HCT116 (cell line): ENCODE measurements at regions not wholly inside any gene's neighbourhood (a gene's known extent, or its start where the extent isn't known, plus 50 kb on each side); places are given as distances from the start of the nearest gene placed in this dataset.

ENCODE experiments used
- ATAC-seq: fragments of 200-7000 bp; cut with Tn5 transposase; 2 replicates; pipeline ENCODE4 v1.9.1; 2020; ENCODE audit warnings: mild to moderate bottlenecking, moderate library complexity
- BruUV-seq: library from RNA; stranded (reverse); fragments of 400-500 nt; replicated peaks from 2 replicates; lab custom pipeline; 2021; lab: Mats Ljungman, UMichigan
- CTCF ChIA-PET: fragments of 300-600 bp; sonication (Branson Sonifier 250); formaldehyde crosslinking; loops from one replicate; lab custom pipeline; 2021; ENCODE audit warnings: antibody characterized with exemption; lab: Charles Lee
- POLR2A ChIA-PET: fragments of 300-600, 350-600 bp; sonication (Branson Sonifier 250); formaldehyde crosslinking; loops from one replicate; lab custom pipeline; 2021; ENCODE audit warnings: antibody characterized with exemption; lab: Charles Lee
- RAD21 ChIA-PET, 2 experiments: fragments of 300-600 bp; sonication (Branson Sonifier 250); formaldehyde crosslinking; loops; one replicate each; lab custom pipeline; 2023; ENCODE audit warnings: low total read pairs in 2 of 2; ENCODE audit not compliant: uncharacterized antibody in 2 of 2, unreplicated experiment in 2 of 2, low non-redundant PET in 1 of 2; lab: Charles Lee
- DNase-seq: peaks from one replicate; pipeline ENCODE4 v3.0.0-alpha.2; 2010; ENCODE audit warnings: low read depth, low spot score
- H2AFZ ChIP-seq: fragments of 200-600 bp; shearing (Covaris generic), sonication (generic); 2 replicates; pipeline ENCODE4 v1.6.1; 2017; ENCODE audit warnings: low read depth, mixed run types, mixed read lengths, antibody characterized with exemption, low read length; ENCODE audit not compliant: poor library complexity, severe bottlenecking
- H3K27ac ChIP-seq: 2 replicates; pipeline ENCODE4 v1.5.1; 2012; ENCODE audit warnings: low read depth, low read length
- H3K27me3 ChIP-seq: fragments of 200-600 bp; sonication (generic); 2 replicates; pipeline ENCODE4 v1.6.1; 2016; ENCODE audit warnings: mixed run types, low read length, mixed read lengths; ENCODE audit not compliant: insufficient read depth
- H3K36me3 ChIP-seq, 2 experiments: fragments of 200-500 bp in 1 of 2; fragments of 200-600 bp in 1 of 2; sonication (Bioruptor generic) in 1 of 2; sonication (generic) in 1 of 2; 2 replicates each; pipeline versions ENCODE4 v1.5.1 to v1.6.1; 2014 to 2016; ENCODE audit warnings: low read length in 2 of 2, inconsistent platforms in 1 of 2, mixed read lengths in 1 of 2, mixed run types in 1 of 2; ENCODE audit not compliant: insufficient read depth in 2 of 2, control insufficient read depth in 1 of 2
- H3K4me1 ChIP-seq, 2 experiments: fragments of 200-600 bp in 1 of 2; sonication (generic) in 1 of 2; 2 replicates each; pipeline versions ENCODE4 v1.5.1 to v1.6.1; 2012 to 2017; ENCODE audit warnings: low read length in 2 of 2, inconsistent platforms in 1 of 2, mild to moderate bottlenecking in 1 of 2, mixed read lengths in 1 of 2, mixed run types in 1 of 2, moderate library complexity in 1 of 2; ENCODE audit not compliant: insufficient read depth in 2 of 2, control insufficient read depth in 1 of 2
- H3K4me2 ChIP-seq: fragments of 200-600 bp; sonication (generic); 2 replicates; pipeline ENCODE4 v1.6.1; 2017; ENCODE audit warnings: mixed run types, low read length, mixed read lengths
- H3K4me3 ChIP-seq, 2 experiments: fragments of 200-600 bp in 1 of 2; sonication (generic) in 1 of 2; replicated peaks in 1 of 2; 2 replicates each; pipeline ENCODE4 v1.5.1; 2011 to 2016; ENCODE audit warnings: low read length in 2 of 2, control low read depth in 1 of 2, low read depth in 1 of 2, mild to moderate bottlenecking in 1 of 2, mixed read lengths in 1 of 2, mixed run types in 1 of 2
- H3K79me2 ChIP-seq: fragments of 200-600 bp; sonication (generic); 2 replicates; pipeline ENCODE4 v1.6.1; 2017; ENCODE audit warnings: mild to moderate bottlenecking, mixed run types, low read length, moderate library complexity, mixed read lengths; ENCODE audit not compliant: insufficient read depth
- H3K9ac ChIP-seq: fragments of 200-600 bp; sonication (generic); 2 replicates; pipeline ENCODE4 v1.6.1; 2016; ENCODE audit warnings: low read length, mixed read lengths
- H3K9me2 ChIP-seq: fragments of 200-600 bp; sonication (generic), shearing (Covaris generic); 2 replicates; pipeline ENCODE4 v1.6.1; 2017; ENCODE audit warnings: mixed run types, mild to moderate bottlenecking, moderate library complexity; ENCODE audit not compliant: insufficient read depth
- H3K9me3 ChIP-seq, 2 experiments: fragments of 200-500 bp in 1 of 2; fragments of 200-600 bp in 1 of 2; sonication (Bioruptor generic) in 1 of 2; sonication (generic) in 1 of 2; 2 replicates each; pipeline ENCODE4 v1.6.1; 2014 to 2017; ENCODE audit warnings: low read length in 2 of 2, mixed read lengths in 2 of 2, inconsistent platforms in 1 of 2, low read depth in 1 of 2, mild to moderate bottlenecking in 1 of 2, mixed run types in 1 of 2, moderate library complexity in 1 of 2; ENCODE audit not compliant: control insufficient read depth in 1 of 2, insufficient read depth in 1 of 2
- H4K20me1 ChIP-seq: fragments of 200-600 bp; sonication (generic), shearing (Covaris generic); 2 replicates; pipeline ENCODE4 v1.6.1; 2017; ENCODE audit warnings: mixed run types, mild to moderate bottlenecking, moderate library complexity; ENCODE audit not compliant: insufficient read depth
- CBX3 ChIP-seq: IDR thresholded peaks from 2 replicates; pipeline ENCODE4 v1.6.1; 2012; ENCODE audit warnings: low read depth
- CEBPB ChIP-seq: IDR thresholded peaks from 2 replicates; pipeline ENCODE4 v1.6.1; 2012; ENCODE audit warnings: low read depth
- CTCF ChIP-seq, 3 experiments: fragments of 200-600 bp in 1 of 3; sonication (generic) in 1 of 3; IDR thresholded peaks in 2 of 3; conservative IDR thresholded peaks in 1 of 3; 2 replicates each; pipeline ENCODE4 v1.5.1; 2012 to 2017; ENCODE audit warnings: low read depth in 2 of 3, low read length in 2 of 3, antibody characterized with exemption in 1 of 3, borderline replicate concordance in 1 of 3, control low read depth in 1 of 3, mild to moderate bottlenecking in 1 of 3, mixed read lengths in 1 of 3, mixed run types in 1 of 3, moderate library complexity in 1 of 3; ENCODE audit not compliant: insufficient read depth in 1 of 3
- EGR1 ChIP-seq: IDR thresholded peaks from 2 replicates; pipeline ENCODE4 v1.6.1; 2012; ENCODE audit warnings: low read depth
- ELF1 ChIP-seq: IDR thresholded peaks from 2 replicates; pipeline ENCODE4 v1.6.1; 2012; ENCODE audit warnings: low read depth, borderline replicate concordance
- EZH2phosphoT487 ChIP-seq: fragments of 200-600 bp; IDR thresholded peaks from 2 replicates; pipeline ENCODE4 v1.6.1; 2018; ENCODE audit warnings: antibody characterized with exemption, borderline replicate concordance
- FOSL1 ChIP-seq: IDR thresholded peaks from 2 replicates; pipeline ENCODE4 v1.6.1; 2012; ENCODE audit warnings: low read depth
- JUND ChIP-seq: IDR thresholded peaks from 2 replicates; pipeline ENCODE4 v1.6.1; 2012
- POLR2A ChIP-seq: IDR thresholded peaks from 2 replicates; pipeline ENCODE4 v1.7.0; 2011; ENCODE audit warnings: borderline replicate concordance; ENCODE audit not compliant: insufficient read depth, insufficient read length; ENCODE audit errors: extremely low read depth
- POLR2AphosphoS5 ChIP-seq: IDR thresholded peaks from 2 replicates; pipeline ENCODE4 v1.6.1; 2011; ENCODE audit warnings: mild to moderate bottlenecking, low read depth, low read length, moderate library complexity
- RAD21 ChIP-seq: IDR thresholded peaks from 2 replicates; pipeline ENCODE4 v1.6.1; 2012; ENCODE audit warnings: low read depth, mild to moderate bottlenecking
- SP1 ChIP-seq: IDR thresholded peaks from 2 replicates; pipeline ENCODE4 v1.6.1; 2012; ENCODE audit warnings: low read depth
- SRF ChIP-seq: IDR thresholded peaks from 2 replicates; pipeline ENCODE4 v1.6.1; 2012; ENCODE audit warnings: low read depth
- TCF7L2 ChIP-seq: IDR thresholded peaks from 2 replicates; pipeline ENCODE4 v1.7.0; 2011; ENCODE audit warnings: borderline replicate concordance, inconsistent platforms; ENCODE audit not compliant: insufficient read depth, insufficient read length; ENCODE audit errors: extremely low read depth
- YY1 ChIP-seq: IDR thresholded peaks from 2 replicates; pipeline ENCODE4 v1.6.1; 2011; ENCODE audit warnings: low read length, low read depth, moderate library complexity, mild to moderate bottlenecking; ENCODE audit not compliant: insufficient replicate concordance; ENCODE audit errors: extremely low read depth
- ZBTB33 ChIP-seq: IDR thresholded peaks from 2 replicates; pipeline ENCODE4 v1.6.1; 2011; ENCODE audit warnings: mild to moderate bottlenecking, low read length, moderate library complexity; ENCODE audit not compliant: insufficient replicate concordance; ENCODE audit errors: extremely low read depth
- ZFX ChIP-seq: fragments of 450-650 bp; IDR thresholded peaks from 2 replicates; pipeline ENCODE4 v1.6.1; 2017
- ZNF274 ChIP-seq: fragments of 200-500 bp; sonication (Bioruptor generic); IDR thresholded peaks from 2 replicates; pipeline ENCODE4 v1.6.1; 2014; ENCODE audit warnings: mild to moderate bottlenecking, low read depth, low read length, inconsistent platforms
- intact Hi-C: fragments of 100-400 bp; cut with micrococcal nuclease; formaldehyde crosslinking; loops from 2 replicates; pipeline ENCODE4 v1.10.0; 2022
- TF ChIP-seq, protein P1 (sequence below): IDR thresholded peaks from 2 replicates; pipeline ENCODE4 v1.6.1; 2012; ENCODE audit warnings: low read depth
- TF ChIP-seq, protein P2 (sequence below): IDR thresholded peaks from 2 replicates; pipeline ENCODE4 v1.6.1; 2012

- ChIA-PET CTCF (no interaction called here), RAD21 (no interaction called here)
- no peak overlapping the region for H3K4me3 ChIP-seq
Observed at GRCh38 chr5:117801583-117801982, 1186.8 kb downstream of the DTWD2 start.

More at GRCh38 chr5:117801583-117801982, 1186.8 kb downstream of the DTWD2 start:
- BruUV-seq: no TSS peak
- POLR2A ChIA-PET: no interaction called here
- Histone ChIP-seq H3K79me2 (no peaks in the 10 kb centered on the region), H3K27ac (no peak overlapping the region), H3K4me1 (no peaks in the 10 kb centered on the region), H2AFZ (no peak overlapping the region), H3K9ac (no peak overlapping the region), H3K36me3 (no peaks in the 10 kb centered on the region), H3K9me3 (no peaks in the 10 kb centered on the region), H4K20me1 (no peaks in the 10 kb centered on the region), H3K4me2 (no peak overlapping the region), H3K27me3 (no peaks in the 10 kb centered on the region), H3K9me2 (no peaks in the 10 kb centered on the region)
- DNase-seq: no peak
- intact Hi-C loops: no loop called here
- TF ChIP-seq YY1 (no peak), RAD21 (no peak), EGR1 (no peak), CTCF (IDR thresholded peaks at IDR 0.05 in 2 of 3, conservative IDR thresholded peaks at IDR 0.05 in 1 of 3; ENCODE audit: borderline replicate concordance in 1 of 3, insufficient read depth in 1 of 3, low read depth in 2 of 3, low read length in 2 of 3) (no peak), JUND (no peak), ZNF274 (no peak), POLR2A (no peak), POLR2AphosphoS5 (no peak), CEBPB (no peak), SRF (no peak), SP1 (no peak), ELF1 (no peak), EZH2phosphoT487 (no peak), CBX3 (no peak), TCF7L2 (no peak), ZFX (no peak), FOSL1 (no peak), ZBTB33 (no peak)
- TF ChIP-seq, protein P1, sequence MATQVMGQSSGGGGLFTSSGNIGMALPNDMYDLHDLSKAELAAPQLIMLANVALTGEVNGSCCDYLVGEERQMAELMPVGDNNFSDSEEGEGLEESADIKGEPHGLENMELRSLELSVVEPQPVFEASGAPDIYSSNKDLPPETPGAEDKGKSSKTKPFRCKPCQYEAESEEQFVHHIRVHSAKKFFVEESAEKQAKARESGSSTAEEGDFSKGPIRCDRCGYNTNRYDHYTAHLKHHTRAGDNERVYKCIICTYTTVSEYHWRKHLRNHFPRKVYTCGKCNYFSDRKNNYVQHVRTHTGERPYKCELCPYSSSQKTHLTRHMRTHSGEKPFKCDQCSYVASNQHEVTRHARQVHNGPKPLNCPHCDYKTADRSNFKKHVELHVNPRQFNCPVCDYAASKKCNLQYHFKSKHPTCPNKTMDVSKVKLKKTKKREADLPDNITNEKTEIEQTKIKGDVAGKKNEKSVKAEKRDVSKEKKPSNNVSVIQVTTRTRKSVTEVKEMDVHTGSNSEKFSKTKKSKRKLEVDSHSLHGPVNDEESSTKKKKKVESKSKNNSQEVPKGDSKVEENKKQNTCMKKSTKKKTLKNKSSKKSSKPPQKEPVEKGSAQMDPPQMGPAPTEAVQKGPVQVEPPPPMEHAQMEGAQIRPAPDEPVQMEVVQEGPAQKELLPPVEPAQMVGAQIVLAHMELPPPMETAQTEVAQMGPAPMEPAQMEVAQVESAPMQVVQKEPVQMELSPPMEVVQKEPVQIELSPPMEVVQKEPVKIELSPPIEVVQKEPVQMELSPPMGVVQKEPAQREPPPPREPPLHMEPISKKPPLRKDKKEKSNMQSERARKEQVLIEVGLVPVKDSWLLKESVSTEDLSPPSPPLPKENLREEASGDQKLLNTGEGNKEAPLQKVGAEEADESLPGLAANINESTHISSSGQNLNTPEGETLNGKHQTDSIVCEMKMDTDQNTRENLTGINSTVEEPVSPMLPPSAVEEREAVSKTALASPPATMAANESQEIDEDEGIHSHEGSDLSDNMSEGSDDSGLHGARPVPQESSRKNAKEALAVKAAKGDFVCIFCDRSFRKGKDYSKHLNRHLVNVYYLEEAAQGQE: no peak
- TF ChIP-seq, protein P2, sequence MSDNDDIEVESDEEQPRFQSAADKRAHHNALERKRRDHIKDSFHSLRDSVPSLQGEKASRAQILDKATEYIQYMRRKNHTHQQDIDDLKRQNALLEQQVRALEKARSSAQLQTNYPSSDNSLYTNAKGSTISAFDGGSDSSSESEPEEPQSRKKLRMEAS: no peak
- ATAC-seq: no peak
